HCT116 (cell line): ENCODE measurements at regions not wholly inside any gene's neighbourhood (a gene's known extent, or its start where the extent isn't known, plus 50 kb on each side); places are given as distances from the start of the nearest gene placed in this dataset.

Experiments used
- ATAC-seq: fragments of 200-7000 bp; cut with Tn5 transposase; 2 replicates; pipeline ENCODE4 v1.9.1; 2020; ENCODE audit warnings: mild to moderate bottlenecking, moderate library complexity
- BruUV-seq: library from RNA; stranded (reverse); fragments of 400-500 nt; replicated peaks from 2 replicates; lab custom pipeline; 2021; lab: Mats Ljungman, UMichigan
- CTCF ChIA-PET: fragments of 300-600 bp; sonication (Branson Sonifier 250); formaldehyde crosslinking; loops from one replicate; lab custom pipeline; 2021; ENCODE audit warnings: antibody characterized with exemption; lab: Charles Lee
- POLR2A ChIA-PET: fragments of 300-600, 350-600 bp; sonication (Branson Sonifier 250); formaldehyde crosslinking; loops from one replicate; lab custom pipeline; 2021; ENCODE audit warnings: antibody characterized with exemption; lab: Charles Lee
- RAD21 ChIA-PET, 2 experiments: fragments of 300-600 bp; sonication (Branson Sonifier 250); formaldehyde crosslinking; loops; one replicate each; lab custom pipeline; 2023; ENCODE audit warnings: low total read pairs in 2 of 2; ENCODE audit not compliant: uncharacterized antibody in 2 of 2, unreplicated experiment in 2 of 2, low non-redundant PET in 1 of 2; lab: Charles Lee
- DNase-seq: peaks from one replicate; pipeline ENCODE4 v3.0.0-alpha.2; 2010; ENCODE audit warnings: low read depth, low spot score
- H2AFZ ChIP-seq: fragments of 200-600 bp; shearing (Covaris generic), sonication (generic); 2 replicates; pipeline ENCODE4 v1.6.1; 2017; ENCODE audit warnings: low read depth, mixed run types, mixed read lengths, antibody characterized with exemption, low read length; ENCODE audit not compliant: poor library complexity, severe bottlenecking
- H3K27ac ChIP-seq: 2 replicates; pipeline ENCODE4 v1.5.1; 2012; ENCODE audit warnings: low read depth, low read length
- H3K27me3 ChIP-seq: fragments of 200-600 bp; sonication (generic); 2 replicates; pipeline ENCODE4 v1.6.1; 2016; ENCODE audit warnings: mixed run types, low read length, mixed read lengths; ENCODE audit not compliant: insufficient read depth
- H3K36me3 ChIP-seq, 2 experiments: fragments of 200-500 bp in 1 of 2; fragments of 200-600 bp in 1 of 2; sonication (Bioruptor generic) in 1 of 2; sonication (generic) in 1 of 2; 2 replicates each; pipeline versions ENCODE4 v1.5.1 to v1.6.1; 2014 to 2016; ENCODE audit warnings: low read length in 2 of 2, inconsistent platforms in 1 of 2, mixed read lengths in 1 of 2, mixed run types in 1 of 2; ENCODE audit not compliant: insufficient read depth in 2 of 2, control insufficient read depth in 1 of 2
- H3K4me1 ChIP-seq, 2 experiments: fragments of 200-600 bp in 1 of 2; sonication (generic) in 1 of 2; 2 replicates each; pipeline versions ENCODE4 v1.5.1 to v1.6.1; 2012 to 2017; ENCODE audit warnings: low read length in 2 of 2, inconsistent platforms in 1 of 2, mild to moderate bottlenecking in 1 of 2, mixed read lengths in 1 of 2, mixed run types in 1 of 2, moderate library complexity in 1 of 2; ENCODE audit not compliant: insufficient read depth in 2 of 2, control insufficient read depth in 1 of 2
- H3K4me2 ChIP-seq: fragments of 200-600 bp; sonication (generic); 2 replicates; pipeline ENCODE4 v1.6.1; 2017; ENCODE audit warnings: mixed run types, low read length, mixed read lengths
- H3K4me3 ChIP-seq, 2 experiments: fragments of 200-600 bp in 1 of 2; sonication (generic) in 1 of 2; replicated peaks in 1 of 2; 2 replicates each; pipeline ENCODE4 v1.5.1; 2011 to 2016; ENCODE audit warnings: low read length in 2 of 2, control low read depth in 1 of 2, low read depth in 1 of 2, mild to moderate bottlenecking in 1 of 2, mixed read lengths in 1 of 2, mixed run types in 1 of 2
- H3K79me2 ChIP-seq: fragments of 200-600 bp; sonication (generic); 2 replicates; pipeline ENCODE4 v1.6.1; 2017; ENCODE audit warnings: mild to moderate bottlenecking, mixed run types, low read length, moderate library complexity, mixed read lengths; ENCODE audit not compliant: insufficient read depth
- H3K9ac ChIP-seq: fragments of 200-600 bp; sonication (generic); 2 replicates; pipeline ENCODE4 v1.6.1; 2016; ENCODE audit warnings: low read length, mixed read lengths
- H3K9me2 ChIP-seq: fragments of 200-600 bp; sonication (generic), shearing (Covaris generic); 2 replicates; pipeline ENCODE4 v1.6.1; 2017; ENCODE audit warnings: mixed run types, mild to moderate bottlenecking, moderate library complexity; ENCODE audit not compliant: insufficient read depth
- H3K9me3 ChIP-seq, 2 experiments: fragments of 200-500 bp in 1 of 2; fragments of 200-600 bp in 1 of 2; sonication (Bioruptor generic) in 1 of 2; sonication (generic) in 1 of 2; 2 replicates each; pipeline ENCODE4 v1.6.1; 2014 to 2017; ENCODE audit warnings: low read length in 2 of 2, mixed read lengths in 2 of 2, inconsistent platforms in 1 of 2, low read depth in 1 of 2, mild to moderate bottlenecking in 1 of 2, mixed run types in 1 of 2, moderate library complexity in 1 of 2; ENCODE audit not compliant: control insufficient read depth in 1 of 2, insufficient read depth in 1 of 2
- H4K20me1 ChIP-seq: fragments of 200-600 bp; sonication (generic), shearing (Covaris generic); 2 replicates; pipeline ENCODE4 v1.6.1; 2017; ENCODE audit warnings: mixed run types, mild to moderate bottlenecking, moderate library complexity; ENCODE audit not compliant: insufficient read depth
- CTCF ChIP-seq, 3 experiments: fragments of 200-600 bp in 1 of 3; sonication (generic) in 1 of 3; IDR thresholded peaks in 2 of 3; conservative IDR thresholded peaks in 1 of 3; 2 replicates each; pipeline ENCODE4 v1.5.1; 2012 to 2017; ENCODE audit warnings: low read depth in 2 of 3, low read length in 2 of 3, antibody characterized with exemption in 1 of 3, borderline replicate concordance in 1 of 3, control low read depth in 1 of 3, mild to moderate bottlenecking in 1 of 3, mixed read lengths in 1 of 3, mixed run types in 1 of 3, moderate library complexity in 1 of 3; ENCODE audit not compliant: insufficient read depth in 1 of 3
- EGR1 ChIP-seq: IDR thresholded peaks from 2 replicates; pipeline ENCODE4 v1.6.1; 2012; ENCODE audit warnings: low read depth
- EZH2 ChIP-seq: fragments of 200-600 bp; sonication (generic); IDR thresholded peaks from 2 replicates; pipeline ENCODE4 v1.6.1; 2017; ENCODE audit warnings: antibody characterized with exemption, mixed run types
- FOSL1 ChIP-seq: IDR thresholded peaks from 2 replicates; pipeline ENCODE4 v1.6.1; 2012; ENCODE audit warnings: low read depth
- POLR2AphosphoS5 ChIP-seq: IDR thresholded peaks from 2 replicates; pipeline ENCODE4 v1.6.1; 2011; ENCODE audit warnings: mild to moderate bottlenecking, low read depth, low read length, moderate library complexity
- REST ChIP-seq: IDR thresholded peaks from 2 replicates; pipeline ENCODE4 v1.6.1; 2012; ENCODE audit warnings: low read depth
- SIN3A ChIP-seq: IDR thresholded peaks from 2 replicates; pipeline ENCODE4 v1.6.1; 2012; ENCODE audit warnings: low read depth
- ZBTB33 ChIP-seq: IDR thresholded peaks from 2 replicates; pipeline ENCODE4 v1.6.1; 2011; ENCODE audit warnings: mild to moderate bottlenecking, low read length, moderate library complexity; ENCODE audit not compliant: insufficient replicate concordance; ENCODE audit errors: extremely low read depth
- intact Hi-C: fragments of 100-400 bp; cut with micrococcal nuclease; formaldehyde crosslinking; loops from 2 replicates; pipeline ENCODE4 v1.10.0; 2022

- BruUV-seq, result no TSS peak
- Histone ChIP-seq H4K20me1 (no peaks in the 10 kb centered on the region), H3K4me3 (no peak overlapping the region), H2AFZ (no peak overlapping the region), H3K9ac (no peak overlapping the region), H3K36me3 (no peaks in the 10 kb centered on the region), H3K79me2 (no peaks in the 10 kb centered on the region), H3K9me2 (no peaks in the 10 kb centered on the region), H3K27me3 (no peaks in the 10 kb centered on the region), H3K4me1 (no peaks in the 10 kb centered on the region), H3K4me2 (no peak overlapping the region), H3K9me3 (peaks cover 0 to 11% of the 10 kb centered on the region in 2 experiments; a peak in 2 of 4 replicates), H3K27ac (no peak overlapping the region)
- RAD21 ChIA-PET, result no interaction called here
- intact Hi-C loops, result no loop called here
- POLR2A ChIA-PET, result no interaction called here
- CTCF ChIA-PET, result no interaction called here
- TF ChIP-seq REST (no peak), SIN3A (no peak), CTCF (IDR thresholded peaks at IDR 0.05 in 2 of 3, conservative IDR thresholded peaks at IDR 0.05 in 1 of 3; ENCODE audit: borderline replicate concordance in 1 of 3, insufficient read depth in 1 of 3, low read depth in 2 of 3, low read length in 2 of 3) (no peak), EZH2 (no peak), EGR1 (no peak), POLR2AphosphoS5 (no peak), FOSL1 (no peak), ZBTB33 (no peak)
- DNase-seq, result no peak
- ATAC-seq, result no peak
Observed at GRCh38 chr11:115897707-115898106, 393.5 kb upstream of the CADM1 start.
